Activated effector memory CD4-positive, alpha-beta T cell treated with anti-CD3 and anti-CD28 coated beads, Interleukin-2, amount 50 U/mL, for 16 hours (primary cell): ENCODE measurements at regions not wholly inside any gene's neighbourhood (a gene's known extent, or its start where the extent isn't known, plus 50 kb on each side); places are given as distances from the start of the nearest gene placed in this dataset.

ENCODE experiments used
- DNase-seq: peaks from one replicate; pipeline ENCODE4 v3.0.0-alpha.2; 2020

- DNase-seq, result no peak
Observed at GRCh38 chr6:164546263-164546662, 763.1 kb downstream of the C6orf118 start.

GRCh38 chr6:164534070-164534766 lies 775.2 kb downstream of the C6orf118 start:
- no peak for DNase-seq

- DNase-seq, result no peak
Observed at GRCh38 chr6:164533045-164533362, 776.4 kb downstream of the C6orf118 start.

GRCh38 chr6:164532198-164533044 lies 777.0 kb downstream of the C6orf118 start:
- no peak for DNase-seq

GRCh38 chr6:164531736-164532135 lies 777.7 kb downstream of the C6orf118 start:
- no peak for DNase-seq

- DNase-seq, result no peak
Observed at GRCh38 chr6:164528539-164528938, 780.9 kb downstream of the C6orf118 start.

GRCh38 chr6:164523087-164523654 lies 786.2 kb downstream of the C6orf118 start:
- DNase-seq, result no peak

- DNase-seq, result no peak
Observed at GRCh38 chr6:164520916-164521315, 788.5 kb downstream of the C6orf118 start.

- no peak for DNase-seq
Observed at GRCh38 chr6:164507206-164507940, 802.0 kb downstream of the C6orf118 start.

GRCh38 chr6:164505425-164505824 lies 804.0 kb downstream of the C6orf118 start:
- no peak for DNase-seq

- no peak for DNase-seq
Observed at GRCh38 chr6:164502833-164503232, 806.6 kb downstream of the C6orf118 start.

- DNase-seq, result no peak
Observed at GRCh38 chr6:164495882-164496495, 813.4 kb downstream of the C6orf118 start.

GRCh38 chr6:164478426-164478825 lies 831.0 kb downstream of the C6orf118 start:
- DNase-seq, result no peak

- DNase-seq, result no peak
Observed at GRCh38 chr6:164477790-164478189, 831.6 kb downstream of the C6orf118 start.

- no peak for DNase-seq
Observed at GRCh38 chr6:164477101-164477500, 832.3 kb downstream of the C6orf118 start.

GRCh38 chr6:164469276-164469949 lies 840.0 kb downstream of the C6orf118 start:
- DNase-seq, result no peak

- DNase-seq, result no peak
Observed at GRCh38 chr6:164455835-164456234, 853.6 kb downstream of the C6orf118 start.

- DNase-seq, result no peak
Observed at GRCh38 chr6:164453835-164454234, 855.6 kb downstream of the C6orf118 start.

- no peak for DNase-seq
Observed at GRCh38 chr6:164442572-164442971, 866.8 kb downstream of the C6orf118 start.

GRCh38 chr6:164439331-164439730 lies 870.1 kb downstream of the C6orf118 start:
- DNase-seq, result no peak

- no peak for DNase-seq
Observed at GRCh38 chr6:164436976-164437375, 872.4 kb downstream of the C6orf118 start.

GRCh38 chr6:164427728-164428402 lies 881.5 kb downstream of the C6orf118 start:
- no peak for DNase-seq
